Thyroid gland (tissue), 4 donors: ENCODE measurements at regions not wholly inside any gene's neighbourhood (a gene's known extent, or its start where the extent isn't known, plus 50 kb on each side); places are given as distances from the start of the nearest gene placed in this dataset.

Experiments used
- CTCF ChIP-seq, 6 experiments: fragments of 200-600 bp in 3 of 6; fragments of 450-650 bp in 3 of 6; sonication (generic) in 3 of 6; IDR thresholded peaks; one replicate each; pipeline ENCODE4 v1.5.1; 2016 to 2019; ENCODE audit warnings: antibody characterized with exemption in 6 of 6, mild to moderate bottlenecking in 2 of 6, inconsistent platforms in 1 of 6, moderate library complexity in 1 of 6
- POLR2A ChIP-seq, 2 donors: fragments of 450-650 bp; IDR thresholded peaks; one replicate each; pipeline ENCODE4 v1.6.1; 2017; ENCODE audit warnings: antibody characterized with exemption in 2 of 2, mild to moderate bottlenecking in 2 of 2, moderate library complexity in 1 of 2

- no peak for TF ChIP-seq CTCF (IDR thresholded peaks at IDR 0.05)
- no peak for TF ChIP-seq POLR2A (IDR thresholded peaks at IDR 0.05)
These were observed 188.7 kb downstream of the TM9SF2 start for GRCh38 chr13:99689955-99690354.
